ENCODE measurements at regions not wholly inside any gene's neighbourhood (a gene's known extent, or its start where the extent isn't known, plus 50 kb on each side); places are given as distances from the start of the nearest gene placed in this dataset.

DNA sequence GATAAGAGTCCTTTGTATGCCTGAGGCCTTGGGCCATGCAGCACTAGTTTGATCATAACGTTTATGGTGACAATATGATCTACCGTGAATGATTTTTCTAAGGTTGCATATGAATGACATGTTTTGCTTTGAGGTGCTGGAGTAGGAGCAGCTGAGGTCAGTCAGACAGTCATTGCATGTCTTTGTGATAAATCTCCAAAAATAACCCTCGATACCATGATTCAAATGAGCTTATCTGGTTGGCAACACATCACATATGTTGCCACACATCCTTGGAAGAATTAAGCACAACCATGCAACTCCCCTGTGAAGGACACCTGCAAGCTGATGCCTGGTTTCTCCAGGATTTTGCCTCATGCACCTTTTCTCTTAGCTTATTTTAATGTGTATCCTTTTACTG lies 394.5 kb downstream of the LTN1 start:
- no peaks in the 10 kb centered on the region for H3K27me3 ChIP-seq
- H3K4me1 ChIP-seq, result no peaks in the 10 kb centered on the region
- H3K36me3 ChIP-seq, result no peaks in the 10 kb centered on the region
- DNase-seq, result no peak
- no peak overlapping the region for H3K27ac ChIP-seq
- H3K9me3 ChIP-seq, result no peaks in the 10 kb centered on the region
- TF ChIP-seq POLR2A (IDR thresholded peaks at IDR 0.05), result no peak
- TF ChIP-seq, protein P1, sequence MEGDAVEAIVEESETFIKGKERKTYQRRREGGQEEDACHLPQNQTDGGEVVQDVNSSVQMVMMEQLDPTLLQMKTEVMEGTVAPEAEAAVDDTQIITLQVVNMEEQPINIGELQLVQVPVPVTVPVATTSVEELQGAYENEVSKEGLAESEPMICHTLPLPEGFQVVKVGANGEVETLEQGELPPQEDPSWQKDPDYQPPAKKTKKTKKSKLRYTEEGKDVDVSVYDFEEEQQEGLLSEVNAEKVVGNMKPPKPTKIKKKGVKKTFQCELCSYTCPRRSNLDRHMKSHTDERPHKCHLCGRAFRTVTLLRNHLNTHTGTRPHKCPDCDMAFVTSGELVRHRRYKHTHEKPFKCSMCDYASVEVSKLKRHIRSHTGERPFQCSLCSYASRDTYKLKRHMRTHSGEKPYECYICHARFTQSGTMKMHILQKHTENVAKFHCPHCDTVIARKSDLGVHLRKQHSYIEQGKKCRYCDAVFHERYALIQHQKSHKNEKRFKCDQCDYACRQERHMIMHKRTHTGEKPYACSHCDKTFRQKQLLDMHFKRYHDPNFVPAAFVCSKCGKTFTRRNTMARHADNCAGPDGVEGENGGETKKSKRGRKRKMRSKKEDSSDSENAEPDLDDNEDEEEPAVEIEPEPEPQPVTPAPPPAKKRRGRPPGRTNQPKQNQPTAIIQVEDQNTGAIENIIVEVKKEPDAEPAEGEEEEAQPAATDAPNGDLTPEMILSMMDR (IDR thresholded peaks at IDR 0.05), result no peak
- intact Hi-C loops (cut with DNase I; ENCODE audit: low total_unique reads), result no loop called here
- no peak overlapping the region for H3K4me3 ChIP-seq

DNA sequence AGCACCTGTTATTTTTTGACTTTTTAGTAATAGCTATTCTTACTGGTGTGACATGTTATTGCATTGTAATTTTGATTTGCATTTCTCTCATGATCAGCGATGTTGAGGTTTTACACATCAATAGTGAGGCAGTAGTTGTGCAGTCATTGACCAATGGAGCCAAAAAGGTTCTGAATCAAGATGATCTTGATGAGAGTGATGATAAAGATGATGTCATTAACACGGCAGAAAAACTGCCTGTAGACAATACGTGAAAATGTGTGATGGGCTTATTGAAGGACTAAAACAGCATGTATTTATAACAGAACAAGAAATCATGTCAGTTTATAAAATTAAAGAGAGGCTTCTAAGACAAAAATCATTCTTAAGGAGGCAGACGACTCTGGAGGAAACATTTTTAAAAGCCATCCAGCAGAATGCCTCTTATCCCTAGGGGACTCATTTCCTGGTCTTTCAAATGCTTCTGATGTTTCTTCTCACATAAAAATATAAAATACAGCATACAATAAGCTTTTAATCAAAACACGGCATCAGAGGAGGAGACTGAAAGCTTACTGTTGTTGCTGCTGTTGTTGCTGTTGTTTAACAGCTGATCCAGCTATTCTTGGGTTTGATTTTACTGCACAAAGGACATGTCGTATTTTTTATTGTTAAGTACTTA lies 400.3 kb downstream of the LTN1 start:
- no peak overlapping the region for H3K4me3 ChIP-seq
- intact Hi-C loops (cut with DNase I; ENCODE audit: low total_unique reads), result no loop called here
- H3K4me1 ChIP-seq, result no peaks in the 10 kb centered on the region
- H3K9me3 ChIP-seq, result no peaks in the 10 kb centered on the region
- H3K27ac ChIP-seq, result no peak overlapping the region
- H3K36me3 ChIP-seq, result no peaks in the 10 kb centered on the region
- TF ChIP-seq, protein P1 (IDR thresholded peaks at IDR 0.05), result no peak
- TF ChIP-seq POLR2A (IDR thresholded peaks at IDR 0.05), result no peak
- H3K27me3 ChIP-seq, result no peaks in the 10 kb centered on the region
- DNase-seq, result no peak

DNA sequence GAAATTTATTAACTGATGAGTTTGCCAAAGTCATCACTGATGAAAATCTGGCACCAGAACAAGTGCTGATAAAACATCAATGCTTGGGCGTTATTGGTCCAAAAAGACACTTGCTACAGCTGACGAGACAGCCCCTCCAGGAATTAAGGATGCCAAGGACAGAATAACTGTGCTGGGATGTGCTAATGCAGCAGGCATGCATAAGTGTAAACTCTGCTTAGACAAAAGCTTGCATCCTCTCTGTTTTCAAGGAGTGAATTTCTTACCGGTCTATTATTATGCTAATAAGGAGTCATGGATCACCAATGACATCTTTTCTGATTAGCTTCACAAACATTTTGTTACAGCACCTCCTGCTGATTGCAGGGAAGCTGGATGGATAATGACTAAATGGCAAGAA lies 402.0 kb downstream of the LTN1 start:
- Histone ChIP-seq H3K36me3 (no peaks in the 10 kb centered on the region), H3K4me1 (no peaks in the 10 kb centered on the region), H3K27ac (no peak overlapping the region), H3K4me3 (no peak overlapping the region), H3K27me3 (no peaks in the 10 kb centered on the region), H3K9me3 (no peaks in the 10 kb centered on the region)
- DNase-seq, result no peak
- intact Hi-C loops (cut with DNase I; ENCODE audit: low total_unique reads), result no loop called here
- no peak for TF ChIP-seq POLR2A (IDR thresholded peaks at IDR 0.05)
- TF ChIP-seq, protein P1 (IDR thresholded peaks at IDR 0.05), result no peak

DNA sequence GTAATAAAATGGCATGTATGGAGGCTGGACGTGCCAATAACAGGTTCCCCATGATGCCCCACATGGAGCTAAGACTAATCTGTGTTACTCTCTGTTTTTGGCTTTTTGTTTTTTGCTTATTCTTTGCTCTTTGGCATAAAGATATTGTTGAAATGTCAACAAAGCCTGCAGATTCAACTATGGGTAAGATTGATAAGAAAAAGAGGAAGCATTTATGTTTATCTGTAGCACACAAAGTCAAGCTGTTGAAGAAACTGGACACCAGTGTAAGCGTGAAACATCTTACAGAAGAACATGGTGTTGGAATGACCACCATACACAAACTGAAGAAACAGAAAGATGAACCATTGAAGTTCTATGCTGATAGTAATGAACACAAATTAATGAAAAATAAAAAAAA lies 402.7 kb downstream of the LTN1 start:
- no peaks in the 10 kb centered on the region for H3K27me3 ChIP-seq
- intact Hi-C loops (cut with DNase I; ENCODE audit: low total_unique reads), result no loop called here
- no peaks in the 10 kb centered on the region for H3K9me3 ChIP-seq
- no peaks in the 10 kb centered on the region for H3K4me1 ChIP-seq
- no peak for TF ChIP-seq POLR2A (IDR thresholded peaks at IDR 0.05)
- TF ChIP-seq, protein P1 (IDR thresholded peaks at IDR 0.05), result no peak
- no peaks in the 10 kb centered on the region for H3K36me3 ChIP-seq
- H3K4me3 ChIP-seq, result no peak overlapping the region
- no peak overlapping the region for H3K27ac ChIP-seq
- no peak for DNase-seq

DNA sequence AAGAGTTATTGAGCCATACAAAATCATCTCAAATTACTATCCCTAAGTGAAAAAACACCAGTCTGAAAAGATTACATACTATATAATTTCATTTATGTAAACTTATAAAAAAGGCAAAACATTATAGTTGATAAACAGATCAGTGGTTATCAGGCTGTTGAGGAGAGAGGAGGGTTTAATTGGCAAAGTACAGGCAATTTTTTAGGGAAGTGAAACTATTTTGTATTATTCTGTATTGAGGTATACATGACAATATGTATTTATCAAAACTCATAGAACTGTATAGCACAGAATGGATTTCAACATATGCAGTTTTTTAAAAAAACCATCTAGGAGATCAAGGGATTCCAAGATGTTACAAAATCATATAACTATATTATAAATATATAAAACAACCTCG lies 403.7 kb downstream of the LTN1 start:
- no peaks in the 10 kb centered on the region for H3K27me3 ChIP-seq
- no peaks in the 10 kb centered on the region for H3K36me3 ChIP-seq
- no peak overlapping the region for H3K27ac ChIP-seq
- no peaks in the 10 kb centered on the region for H3K9me3 ChIP-seq
- H3K4me1 ChIP-seq, result no peaks in the 10 kb centered on the region
- DNase-seq, result no peak
- intact Hi-C loops (cut with DNase I; ENCODE audit: low total_unique reads), result no loop called here
- TF ChIP-seq, protein P1 (IDR thresholded peaks at IDR 0.05), result no peak
- no peak for TF ChIP-seq POLR2A (IDR thresholded peaks at IDR 0.05)
- H3K4me3 ChIP-seq, result no peak overlapping the region

Measured in uterus (tissue), 3 donors.